WTC11 (cell line): ENCODE measurements at regions not wholly inside any gene's neighbourhood (a gene's known extent, or its start where the extent isn't known, plus 50 kb on each side); places are given as distances from the start of the nearest gene placed in this dataset.

Source experiments
- ATAC-seq: fragments of 200-7000 bp; cut with Tn5 transposase; 2 replicates; pipeline ENCODE4 v1.10.0; 2021; ENCODE audit warnings: mild to moderate bottlenecking, moderate library complexity
- CTCF ChIA-PET: fragments of 300-600 bp; sonication (Branson Sonifier 250); formaldehyde crosslinking; loops from one replicate; lab custom pipeline; 2021; ENCODE audit warnings: antibody characterized with exemption; lab: Charles Lee
- POLR2A ChIA-PET: fragments of 350-600 bp; sonication (Branson Sonifier 250); formaldehyde crosslinking; loops from one replicate; lab custom pipeline; 2021; ENCODE audit warnings: antibody characterized with exemption; lab: Charles Lee
- DNase-seq: peaks from one replicate; pipeline ENCODE4 v3.0.0; 2021; ENCODE audit warnings: low spot score
- H3K27ac Mint-ChIP-seq: 2 replicates; pipeline ENCODE4 v1.8.0; 2021; ENCODE audit warnings: mixed read lengths
- H3K27me3 Mint-ChIP-seq: 2 replicates; pipeline ENCODE4 v1.8.0; 2021; ENCODE audit warnings: low read depth, mild to moderate bottlenecking, moderate library complexity, mixed read lengths
- H3K36me3 Mint-ChIP-seq: 2 replicates; pipeline ENCODE4 v1.8.0; 2021; ENCODE audit warnings: mixed read lengths
- H3K4me1 Mint-ChIP-seq: 2 replicates; pipeline ENCODE4 v1.8.0; 2022; ENCODE audit warnings: mixed read lengths
- H3K4me3 Mint-ChIP-seq: 2 replicates; pipeline ENCODE4 v1.8.0; 2021; ENCODE audit warnings: mild to moderate bottlenecking, moderate library complexity, mixed read lengths
- H3K9me3 Mint-ChIP-seq: 2 replicates; pipeline ENCODE4 v1.8.0; 2021; ENCODE audit warnings: mixed read lengths
- ARID4B ChIP-seq: sonication (generic); formaldehyde crosslinking; IDR thresholded peaks from 2 replicates; pipeline ENCODE4 v1.8.0; 2023; ENCODE audit warnings: missing genetic modification reagents, mild to moderate bottlenecking, borderline replicate concordance
- ATF1 ChIP-seq: sonication (generic); formaldehyde crosslinking; IDR thresholded peaks from 2 replicates; pipeline ENCODE4 v1.8.1; 2023; ENCODE audit warnings: mild to moderate bottlenecking, moderate library complexity, missing genetic modification reagents
- CDX4 ChIP-seq: fragments of 250-450 bp; sonication (Bioruptor Pico); IDR thresholded peaks from 2 replicates; pipeline ENCODE4 v1.9.0; 2021; ENCODE audit warnings: moderate library complexity, mild to moderate bottlenecking, inconsistent platforms, borderline replicate concordance
- E2F4 ChIP-seq: sonication (generic); formaldehyde crosslinking; IDR thresholded peaks from 2 replicates; pipeline ENCODE4 v1.8.1; 2022; ENCODE audit warnings: low read depth, mild to moderate bottlenecking, moderate library complexity, missing genetic modification reagents, borderline replicate concordance
- FOXJ3 ChIP-seq: sonication (generic); formaldehyde crosslinking; IDR thresholded peaks from 2 replicates; pipeline ENCODE4 v1.9.0; 2021; ENCODE audit warnings: missing genetic modification reagents, mild to moderate bottlenecking, borderline replicate concordance
- GRHL2 ChIP-seq: fragments of 250-450 bp; sonication (Bioruptor Pico); IDR thresholded peaks from 2 replicates; pipeline ENCODE4 v1.8.0; 2022; ENCODE audit warnings: mild to moderate bottlenecking, moderate library complexity; ENCODE audit not compliant: insufficient replicate concordance, severe bottlenecking
- IRF1 ChIP-seq: sonication (generic); formaldehyde crosslinking; IDR thresholded peaks from 2 replicates; pipeline ENCODE4 v1.8.0; 2023; ENCODE audit warnings: missing genetic modification reagents
- MAX ChIP-seq: sonication (generic); formaldehyde crosslinking; IDR thresholded peaks from 2 replicates; pipeline ENCODE4 v1.8.0; 2022; ENCODE audit warnings: mild to moderate bottlenecking, missing genetic modification reagents
- MLX ChIP-seq: sonication (generic); formaldehyde crosslinking; IDR thresholded peaks from 2 replicates; pipeline ENCODE4 v1.8.1; 2023; ENCODE audit warnings: mild to moderate bottlenecking, missing genetic modification reagents, moderate library complexity
- MYBL2 ChIP-seq: sonication (generic); formaldehyde crosslinking; IDR thresholded peaks from 2 replicates; pipeline ENCODE4 v1.8.1; 2023; ENCODE audit warnings: mild to moderate bottlenecking, moderate library complexity, missing genetic modification reagents
- OVOL2 ChIP-seq: fragments of 250-450 bp; sonication (Bioruptor Pico); IDR thresholded peaks from 2 replicates; pipeline ENCODE4 v1.9.0; 2021; ENCODE audit warnings: mild to moderate bottlenecking, borderline replicate concordance
- PREB ChIP-seq: sonication (generic); formaldehyde crosslinking; IDR thresholded peaks from 2 replicates; pipeline ENCODE4 v1.8.1; 2022; ENCODE audit warnings: mild to moderate bottlenecking, missing genetic modification reagents, moderate library complexity, borderline replicate concordance
- SMAD3 ChIP-seq: sonication (generic); formaldehyde crosslinking; IDR thresholded peaks from 2 replicates; pipeline ENCODE4 v1.8.0; 2022; ENCODE audit warnings: missing genetic modification reagents, mild to moderate bottlenecking, borderline replicate concordance
- TEAD4 ChIP-seq: sonication (generic); formaldehyde crosslinking; IDR thresholded peaks from 2 replicates; pipeline ENCODE4 v1.8.0; 2022; ENCODE audit warnings: mild to moderate bottlenecking, missing genetic modification reagents
- ZNF219 ChIP-seq: sonication (generic); formaldehyde crosslinking; IDR thresholded peaks from 2 replicates; pipeline ENCODE4 v1.8.0; 2023; ENCODE audit warnings: missing genetic modification reagents, mild to moderate bottlenecking, borderline replicate concordance
- ZNF425 ChIP-seq: fragments of 250-450 bp; sonication (Bioruptor Pico); conservative IDR thresholded peaks from 2 replicates; pipeline ENCODE4 v1.9.0; 2021; ENCODE audit warnings: mild to moderate bottlenecking
- ZNF671 ChIP-seq: fragments of 250-450 bp; sonication (Bioruptor Pico); IDR thresholded peaks from 2 replicates; pipeline ENCODE4 v1.8.0; 2021; ENCODE audit warnings: mild to moderate bottlenecking

- no peak overlapping the region for H3K4me3 Mint-ChIP-seq
- H3K4me1 Mint-ChIP-seq: no peaks in the 10 kb centered on the region
- peaks cover 34% of the 10 kb centered on the region for H3K9me3 Mint-ChIP-seq
- TF ChIP-seq FOXJ3 (CRISPR knock-in tag): no peak
- no peak for TF ChIP-seq OVOL2 (CRISPR knock-in tag)
- TF ChIP-seq MAX: no peak
- no peak for TF ChIP-seq CDX4 (CRISPR knock-in tag)
- no peak for TF ChIP-seq GRHL2
- TF ChIP-seq ZNF219 (CRISPR knock-in tag): no peak
- no peak for TF ChIP-seq ZNF425 (CRISPR knock-in tag)
- TF ChIP-seq MYBL2 (CRISPR knock-in tag): no peak
- TF ChIP-seq TEAD4 (CRISPR knock-in tag): no peak
- no peak for TF ChIP-seq ATF1 (CRISPR knock-in tag)
- no peak for TF ChIP-seq ZNF671 (CRISPR knock-in tag)
- H3K27ac Mint-ChIP-seq: no peak overlapping the region
- no peak for ATAC-seq
- no peak for DNase-seq
- ChIA-PET POLR2A (no interaction called here), CTCF (interaction anchor here (1.0 kb wide), 1 partner anchor 174 kb away, joined by 3 read pairs; no protein-coding TSS in a partner anchor)
- peaks cover 14% of the 10 kb centered on the region for H3K27me3 Mint-ChIP-seq
- H3K36me3 Mint-ChIP-seq: peaks cover 13% of the 10 kb centered on the region
Observed at GRCh38 chr20:23224806-23225205, 125.8 kb upstream of the NXT1 start.

GRCh38 chr20:23223908-23224580, 126.5 kb upstream of the NXT1 start:
- no peak for DNase-seq
- Mint-ChIP-seq H3K27me3 (peaks cover 14% of the 10 kb centered on the region), H3K27ac (no peak overlapping the region), H3K36me3 (peaks cover 13% of the 10 kb centered on the region), H3K4me3 (no peak overlapping the region), H3K4me1 (no peaks in the 10 kb centered on the region), H3K9me3 (peaks cover 41% of the 10 kb centered on the region)
- POLR2A ChIA-PET: no interaction called here
- CTCF ChIA-PET: no interaction called here
- no peak for ATAC-seq
- TF ChIP-seq ARID4B (CRISPR knock-in tag): no peak

GRCh38 chr20:23222531-23223200, 127.9 kb upstream of the NXT1 start:
- ChIA-PET CTCF (interaction anchor here (1.1 to 1.8 kb wide), 3 partner anchors 12 to 22 kb away, joined by 3 to 6 read pairs (median 4); no protein-coding TSS in a partner anchor), POLR2A (no interaction called here)
- peaks cover 10% of the 10 kb centered on the region for H3K27me3 Mint-ChIP-seq
- H3K36me3 Mint-ChIP-seq: peaks cover 13% of the 10 kb centered on the region
- no peaks in the 10 kb centered on the region for H3K4me1 Mint-ChIP-seq
- H3K4me3 Mint-ChIP-seq: no peak overlapping the region
- DNase-seq (no peak), ATAC-seq (no peak)
- H3K9me3 Mint-ChIP-seq: peaks cover 55% of the 10 kb centered on the region
- no peak overlapping the region for H3K27ac Mint-ChIP-seq
- TF ChIP-seq IRF1 (no peak), PREB (CRISPR knock-in tag) (no peak), E2F4 (CRISPR knock-in tag) (no peak), MLX (no peak), SMAD3 (no peak)
